Erythroblast (primary cell): ENCODE measurements at regions not wholly inside any gene's neighbourhood (a gene's known extent, or its start where the extent isn't known, plus 50 kb on each side); places are given as distances from the start of the nearest gene placed in this dataset.

Experiments
- DNase-seq, 2 experiments: peaks; one replicate each; lab custom pipeline; 2025; lab: John Stamatoyannopoulos, UW
- GATA1 ChIP-seq: IDR thresholded peaks from 2 replicates; pipeline ENCODE4 v1.6.1; 2011; ENCODE audit warnings: low read depth, mild to moderate bottlenecking, control low read depth, low read length, moderate library complexity
- POLR2A ChIP-seq: IDR thresholded peaks from 2 replicates; pipeline ENCODE4 v1.6.1; 2011; ENCODE audit warnings: mild to moderate bottlenecking, low read length

- no peak for DNase-seq
- no peak for TF ChIP-seq POLR2A
- no peak for TF ChIP-seq GATA1
Measured at GRCh38 chr9:119487118-119487827, 118.0 kb upstream of the BRINP1 start.

- DNase-seq, result no peak
- no peak for TF ChIP-seq POLR2A
- TF ChIP-seq GATA1, result no peak
Measured at GRCh38 chr9:119483153-119483552, 113.9 kb upstream of the BRINP1 start.

- TF ChIP-seq POLR2A (no peak), GATA1 (no peak)
- no peak for DNase-seq
Measured at GRCh38 chr9:119477197-119477596, 108.0 kb upstream of the BRINP1 start.

GRCh38 chr9:119458068-119458467 lies 88.8 kb upstream of the BRINP1 start:
- no peak for TF ChIP-seq GATA1
- TF ChIP-seq POLR2A, result no peak
- DNase-seq, result no peak

- no peak for DNase-seq
- no peak for TF ChIP-seq GATA1
Measured at GRCh38 chr9:119453980-119454379, 84.7 kb upstream of the BRINP1 start.

GRCh38 chr9:119453490-119453911 lies 84.3 kb upstream of the BRINP1 start:
- no peak for TF ChIP-seq GATA1
- no peak for TF ChIP-seq POLR2A
- no peak for DNase-seq

- no peak for DNase-seq
- no peak for TF ChIP-seq POLR2A
- TF ChIP-seq GATA1, result no peak
Measured at GRCh38 chr9:119451426-119451825, 82.2 kb upstream of the BRINP1 start.

- TF ChIP-seq POLR2A (no peak), GATA1 (no peak)
Measured at GRCh38 chr9:119443179-119443578, 73.9 kb upstream of the BRINP1 start.

GRCh38 chr9:119441832-119442231 lies 72.6 kb upstream of the BRINP1 start:
- no peak for TF ChIP-seq GATA1
- DNase-seq, result no peak

More at GRCh38 chr9:119443179-119443578, 73.9 kb upstream of the BRINP1 start:
- DNase-seq, result no peak

GRCh38 chr9:119441338-119441737 lies 72.1 kb upstream of the BRINP1 start:
- no peak for DNase-seq
- TF ChIP-seq POLR2A (no peak), GATA1 (no peak)

GRCh38 chr9:119436261-119436660 lies 67.0 kb upstream of the BRINP1 start:
- TF ChIP-seq GATA1 (no peak), POLR2A (no peak)
- DNase-seq, result no peak

GRCh38 chr9:119435076-119435475 lies 65.8 kb upstream of the BRINP1 start:
- DNase-seq, result no peak
- TF ChIP-seq POLR2A, result no peak
- no peak for TF ChIP-seq GATA1

GRCh38 chr9:119432428-119432827 lies 63.2 kb upstream of the BRINP1 start:
- TF ChIP-seq GATA1, result no peak
- TF ChIP-seq POLR2A, result no peak
- no peak for DNase-seq

- TF ChIP-seq GATA1 (no peak), POLR2A (no peak)
Measured at GRCh38 chr9:119429302-119429701, 60.1 kb upstream of the BRINP1 start.

GRCh38 chr9:119420231-119420630 lies 51.0 kb upstream of the BRINP1 start:
- TF ChIP-seq POLR2A, result no peak
- TF ChIP-seq GATA1, result no peak
- DNase-seq, result no peak

More at GRCh38 chr9:119429302-119429701, 60.1 kb upstream of the BRINP1 start:
- no peak for DNase-seq
